ENCODE measurements at regions not wholly inside any gene's neighbourhood (a gene's known extent, or its start where the extent isn't known, plus 50 kb on each side); places are given as distances from the start of the nearest gene placed in this dataset.

DNA sequence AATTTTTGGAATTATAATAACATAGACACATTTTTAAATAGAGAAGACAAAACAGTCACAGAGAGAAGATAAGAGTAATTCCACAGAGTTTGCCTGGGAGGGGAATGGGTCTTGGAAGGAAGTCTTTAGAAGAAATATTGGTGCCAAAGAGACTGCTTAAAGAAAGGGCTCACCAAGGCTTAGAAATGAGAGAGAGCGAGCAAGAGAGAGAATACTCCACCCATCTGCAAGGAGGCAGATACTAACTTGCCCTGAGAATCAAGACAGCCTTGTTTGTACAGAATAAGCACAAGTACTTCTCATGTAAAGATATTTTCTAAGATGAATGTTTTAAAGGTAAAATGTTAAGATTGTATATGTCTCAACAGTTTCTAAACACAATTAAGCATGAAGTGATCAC is 165.5 kb downstream of the SLC38A4 start:
- TF ChIP-seq, protein P1, sequence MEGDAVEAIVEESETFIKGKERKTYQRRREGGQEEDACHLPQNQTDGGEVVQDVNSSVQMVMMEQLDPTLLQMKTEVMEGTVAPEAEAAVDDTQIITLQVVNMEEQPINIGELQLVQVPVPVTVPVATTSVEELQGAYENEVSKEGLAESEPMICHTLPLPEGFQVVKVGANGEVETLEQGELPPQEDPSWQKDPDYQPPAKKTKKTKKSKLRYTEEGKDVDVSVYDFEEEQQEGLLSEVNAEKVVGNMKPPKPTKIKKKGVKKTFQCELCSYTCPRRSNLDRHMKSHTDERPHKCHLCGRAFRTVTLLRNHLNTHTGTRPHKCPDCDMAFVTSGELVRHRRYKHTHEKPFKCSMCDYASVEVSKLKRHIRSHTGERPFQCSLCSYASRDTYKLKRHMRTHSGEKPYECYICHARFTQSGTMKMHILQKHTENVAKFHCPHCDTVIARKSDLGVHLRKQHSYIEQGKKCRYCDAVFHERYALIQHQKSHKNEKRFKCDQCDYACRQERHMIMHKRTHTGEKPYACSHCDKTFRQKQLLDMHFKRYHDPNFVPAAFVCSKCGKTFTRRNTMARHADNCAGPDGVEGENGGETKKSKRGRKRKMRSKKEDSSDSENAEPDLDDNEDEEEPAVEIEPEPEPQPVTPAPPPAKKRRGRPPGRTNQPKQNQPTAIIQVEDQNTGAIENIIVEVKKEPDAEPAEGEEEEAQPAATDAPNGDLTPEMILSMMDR (IDR thresholded peaks at IDR 0.05): no peak
- TF ChIP-seq POLR2A (IDR thresholded peaks at IDR 0.05): no peak

All from body of pancreas (tissue), 4 donors.